HuH-7 (cell line): ENCODE measurements at regions not wholly inside any gene's neighbourhood (a gene's known extent, or its start where the extent isn't known, plus 50 kb on each side); places are given as distances from the start of the nearest gene placed in this dataset.

Experiments
- DNase-seq: peaks from one replicate; pipeline ENCODE4 v3.0.0; 2011; ENCODE audit warnings: low spot score

DNA sequence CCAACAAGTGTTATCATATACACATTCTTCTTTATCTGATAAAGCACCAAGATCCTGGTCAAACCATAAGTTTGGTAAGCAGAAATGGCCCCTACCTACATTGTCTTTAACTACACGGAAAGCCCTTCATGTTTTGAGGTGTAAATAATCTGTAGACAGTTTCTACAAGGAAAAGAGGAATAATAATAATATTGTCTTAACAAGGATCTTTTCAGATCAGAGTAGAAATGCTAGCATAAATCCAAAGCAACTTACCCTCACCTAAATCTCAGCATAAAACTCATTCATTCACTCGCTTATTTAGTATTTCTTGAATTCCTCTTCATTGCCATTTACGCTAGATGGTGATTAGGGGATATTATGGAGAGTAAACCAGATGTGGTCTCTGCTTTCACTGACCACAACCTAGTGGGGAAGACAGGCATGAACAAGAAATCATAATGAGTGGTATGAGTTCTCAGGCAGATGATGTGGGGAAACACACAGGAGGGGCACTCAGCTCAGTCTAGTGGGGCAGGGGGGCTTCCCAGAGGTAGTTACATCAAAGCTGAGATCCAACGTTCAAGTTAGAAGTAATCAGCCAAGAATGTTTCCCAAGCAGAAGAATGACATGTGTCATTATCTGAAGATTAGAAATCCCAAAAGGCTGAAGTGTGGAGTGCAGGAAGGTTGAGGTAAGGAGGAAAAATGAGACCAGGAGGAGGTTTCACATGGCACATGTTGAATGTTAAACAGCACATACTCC, 65.4 kb upstream of the ZC3H12C start:
- no peak for DNase-seq

DNA sequence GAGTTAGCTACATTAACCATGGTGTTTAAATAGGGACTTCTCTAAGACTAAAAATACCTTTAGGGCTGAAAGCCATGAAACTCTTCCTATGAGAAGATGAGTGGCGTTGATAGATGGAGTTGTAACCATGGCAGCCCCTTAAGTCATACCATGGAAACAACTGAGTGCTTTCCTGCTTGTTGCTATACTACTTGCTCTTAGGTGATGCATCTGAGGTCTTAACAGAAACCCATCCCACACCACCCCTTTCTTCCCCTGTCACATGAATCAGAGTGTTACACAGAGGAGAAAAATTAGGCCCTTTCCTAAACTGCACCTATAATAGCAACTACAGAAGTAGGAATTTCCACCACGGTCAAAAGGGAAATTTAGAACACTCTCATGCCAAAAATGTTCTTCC, 64.3 kb upstream of the ZC3H12C start:
- DNase-seq: no peak

DNA sequence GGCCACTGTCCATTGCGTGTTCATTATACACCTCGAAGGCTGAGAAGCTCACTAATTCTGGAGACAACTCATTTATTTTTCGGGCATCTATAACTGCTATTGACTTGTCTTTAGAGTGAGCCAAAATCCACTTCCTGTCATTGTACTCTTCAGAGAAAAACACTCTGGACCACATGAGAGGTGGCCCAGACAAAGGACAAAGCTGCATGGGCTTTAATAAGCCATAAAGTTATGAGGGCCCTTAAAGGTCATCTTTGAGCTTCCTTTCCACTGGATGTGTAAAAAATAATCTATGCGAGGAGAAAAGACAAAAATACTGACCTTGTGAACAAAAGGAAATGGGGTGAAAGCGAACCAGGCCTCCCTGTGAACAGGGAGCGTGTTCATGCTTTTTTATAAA, 63.5 kb upstream of the ZC3H12C start:
- no peak for DNase-seq

DNA sequence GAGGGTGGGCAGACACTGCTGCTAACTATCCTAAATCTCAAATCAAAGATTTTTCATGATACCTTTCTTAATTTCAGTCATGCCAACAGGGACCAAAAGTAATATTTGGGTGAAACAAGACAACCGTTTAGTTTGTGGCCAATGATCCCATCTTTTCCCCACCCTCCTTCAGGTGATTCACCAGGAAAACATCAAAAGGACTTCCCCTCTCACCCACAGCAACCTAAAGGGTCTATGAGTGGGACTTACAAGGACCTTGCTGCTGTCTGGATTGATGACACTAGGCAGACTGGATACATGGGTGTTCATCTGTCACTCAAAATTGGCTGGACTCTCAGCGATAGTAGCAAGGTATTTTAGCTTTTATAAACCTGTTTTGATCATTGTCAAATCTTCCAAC, 62.0 kb upstream of the ZC3H12C start:
- DNase-seq: no peak

DNA sequence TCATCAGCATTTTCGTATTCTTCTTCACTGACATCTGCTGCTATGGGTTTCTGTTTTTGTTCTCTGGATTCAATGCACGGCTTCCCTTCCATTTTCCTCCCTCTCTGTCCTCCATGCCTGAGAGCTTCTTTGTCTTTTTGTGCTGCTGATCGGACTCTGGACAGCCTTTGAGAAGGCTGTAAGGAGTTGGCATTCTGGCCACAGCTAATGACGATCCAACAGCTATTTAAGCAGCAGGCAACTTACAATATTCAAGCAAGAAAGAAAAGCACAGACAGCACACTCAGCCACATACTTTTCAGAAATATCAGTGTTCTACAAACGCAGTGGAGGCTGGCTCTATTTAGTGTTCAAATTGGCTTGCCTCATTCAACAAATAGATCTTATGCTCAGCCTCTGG, 60.9 kb upstream of the ZC3H12C start:
- no peak for DNase-seq

DNA sequence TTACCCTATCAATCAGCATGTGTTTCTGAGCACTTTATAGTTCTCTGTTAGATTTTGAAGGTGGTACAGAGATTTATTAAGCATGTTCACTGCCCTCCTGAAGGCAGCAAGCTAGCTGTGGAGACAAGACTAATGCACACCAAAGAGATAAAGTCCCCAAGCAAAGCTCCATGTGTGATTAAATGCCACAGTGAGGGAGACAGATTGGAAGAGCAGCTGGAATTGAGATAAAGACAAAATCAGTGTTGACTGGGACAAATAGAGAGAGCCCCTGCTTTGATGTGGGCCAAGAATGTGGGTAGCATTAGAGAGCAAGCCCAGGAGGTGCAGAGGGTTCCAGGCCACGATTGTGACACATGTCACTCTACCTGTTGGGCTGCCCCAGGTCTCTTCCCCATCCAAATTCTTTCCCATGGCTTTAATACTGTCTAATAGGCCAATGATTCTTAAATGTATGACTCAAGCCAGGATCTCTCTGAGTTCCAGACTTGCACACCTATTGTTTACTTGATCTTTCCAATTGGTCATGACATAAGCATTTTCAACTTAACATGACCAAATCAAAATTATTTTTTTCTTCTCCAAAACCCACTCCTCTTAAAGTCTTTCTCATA, 60.1 kb upstream of the ZC3H12C start:
- no peak for DNase-seq

DNA sequence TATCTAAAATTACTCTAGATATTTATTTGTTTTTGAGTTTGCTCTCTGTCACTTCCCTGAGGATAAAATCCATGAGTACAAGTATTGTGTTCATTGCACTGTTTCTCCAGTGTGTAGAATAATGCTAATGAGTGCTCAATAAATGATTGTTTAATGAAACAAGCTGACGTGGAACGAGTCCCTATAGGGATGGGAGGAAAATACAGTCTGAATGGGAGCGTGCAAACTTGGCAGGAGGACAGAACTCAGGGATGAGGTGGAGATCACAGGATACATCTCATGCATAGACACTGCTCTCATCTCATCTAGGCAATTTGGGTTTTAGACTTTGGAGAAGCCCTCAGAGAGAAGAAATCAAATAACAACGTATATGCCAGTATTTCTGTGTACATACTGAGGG, 58.4 kb upstream of the ZC3H12C start:
- DNase-seq: no peak

DNA sequence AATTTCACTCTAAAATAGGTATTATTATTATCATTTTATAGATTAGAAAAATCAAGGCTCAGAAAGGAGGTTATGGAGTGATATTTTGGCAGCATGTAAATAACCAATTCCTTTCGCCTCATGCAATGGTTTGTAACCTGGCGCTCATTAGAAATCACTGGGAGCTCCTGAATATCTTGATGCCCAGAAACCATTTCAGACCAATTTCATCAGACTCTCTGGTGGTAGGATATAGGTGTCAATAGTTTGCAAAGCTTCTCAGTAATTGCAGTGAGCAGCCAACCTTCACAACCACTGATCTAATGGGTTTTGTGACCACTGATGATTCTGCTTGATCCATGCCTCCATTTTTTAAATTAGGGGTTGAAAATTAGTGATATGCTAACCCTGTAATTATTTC, 57.8 kb upstream of the ZC3H12C start:
- DNase-seq: no peak

DNA sequence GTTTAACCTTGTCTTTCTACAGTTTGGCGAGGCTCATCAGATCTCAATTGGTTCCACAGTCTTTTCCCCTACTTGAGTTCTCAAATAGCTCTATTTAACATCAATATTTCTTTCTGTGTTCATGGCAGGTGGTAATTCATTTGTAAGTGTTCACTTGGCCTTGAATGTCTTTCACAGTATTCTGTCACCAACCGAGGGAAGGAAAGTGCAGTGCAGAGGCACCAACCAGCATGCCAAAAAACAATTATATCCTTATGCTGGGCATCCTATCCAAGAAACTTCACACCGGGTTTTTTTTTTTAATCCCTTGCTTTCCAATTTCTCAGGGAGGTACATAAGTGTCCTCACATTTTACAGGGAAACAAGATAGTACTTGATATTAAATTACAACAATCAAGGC, 55.0 kb upstream of the ZC3H12C start:
- no peak for DNase-seq
